Effector memory CD4-positive, alpha-beta T cell (primary cell): ENCODE measurements at regions not wholly inside any gene's neighbourhood (a gene's known extent, or its start where the extent isn't known, plus 50 kb on each side); places are given as distances from the start of the nearest gene placed in this dataset.
"Not testable (repeated sequence)": the region's sequence is repeated elsewhere in the genome, so short reads cannot be mapped to it uniquely, and the experiment has no call there.

Experiments
- DNase-seq, 3 donors: peaks; one replicate each; pipeline ENCODE4 v3.0.0-alpha.2; 2020
- H3K27ac ChIP-seq: 2 replicates; pipeline ENCODE4 v1.7.0; 2013; ENCODE audit warnings: mild to moderate bottlenecking, low read length, moderate library complexity; ENCODE audit not compliant: insufficient read depth, poor library complexity, severe bottlenecking
- H3K27me3 ChIP-seq: replicated peaks from 2 replicates; pipeline ENCODE4 v1.7.0; 2013; ENCODE audit warnings: mild to moderate bottlenecking, low read length; ENCODE audit not compliant: insufficient read depth, control insufficient read depth, poor library complexity, severe bottlenecking
- H3K36me3 ChIP-seq: 2 replicates; pipeline ENCODE4 v1.7.0; 2013; ENCODE audit warnings: mild to moderate bottlenecking, low read length, moderate library complexity; ENCODE audit not compliant: control insufficient read depth, insufficient read depth
- H3K4me1 ChIP-seq: 2 replicates; pipeline ENCODE4 v1.7.0; 2013; ENCODE audit warnings: low read length, mild to moderate bottlenecking; ENCODE audit not compliant: control insufficient read depth, insufficient read depth, poor library complexity, severe bottlenecking
- H3K4me3 ChIP-seq: 2 replicates; pipeline ENCODE4 v1.7.0; 2013; ENCODE audit warnings: low read length, low read depth, mild to moderate bottlenecking; ENCODE audit not compliant: insufficient read depth, poor library complexity, severe bottlenecking
- H3K9me3 ChIP-seq: 2 replicates; pipeline ENCODE4 v1.7.0; 2013; ENCODE audit warnings: mild to moderate bottlenecking, low read length, moderate library complexity; ENCODE audit not compliant: control insufficient read depth

GRCh38 chr5:71792041-71792440 lies 73.0 kb downstream of the CARTPT start:
- not testable (repeated sequence) for DNase-seq, H3K27me3 ChIP-seq, H3K4me1 ChIP-seq, H3K27ac ChIP-seq, H3K4me3 ChIP-seq, H3K9me3 ChIP-seq, H3K36me3 ChIP-seq

- Histone ChIP-seq H3K4me3 (no peak overlapping the region), H3K27ac (no peak overlapping the region), H3K4me1 (no peaks in the 10 kb centered on the region), H3K36me3 (no peaks in the 10 kb centered on the region), H3K9me3 (no peaks in the 10 kb centered on the region), H3K27me3 (no peaks in the 10 kb centered on the region)
- DNase-seq, result no peak
Observed at GRCh38 chr5:71794061-71794695, 75.1 kb downstream of the CARTPT start.

GRCh38 chr5:71802673-71803072 lies 83.6 kb downstream of the CARTPT start:
- Histone ChIP-seq H3K4me3 (no peak overlapping the region), H3K36me3 (no peaks in the 10 kb centered on the region), H3K9me3 (no peaks in the 10 kb centered on the region), H3K27ac (no peak overlapping the region), H3K27me3 (no peaks in the 10 kb centered on the region), H3K4me1 (no peaks in the 10 kb centered on the region)
- no peak for DNase-seq

- H3K9me3 ChIP-seq, result no peaks in the 10 kb centered on the region
- no peak for DNase-seq
- H3K27me3 ChIP-seq, result no peaks in the 10 kb centered on the region
- no peak overlapping the region for H3K27ac ChIP-seq
- H3K4me3 ChIP-seq, result no peak overlapping the region
- H3K4me1 ChIP-seq, result no peaks in the 10 kb centered on the region
- H3K36me3 ChIP-seq, result no peaks in the 10 kb centered on the region
Observed at GRCh38 chr5:71806711-71807110, 87.6 kb downstream of the CARTPT start.

- H3K9me3 ChIP-seq, result no peaks in the 10 kb centered on the region
- DNase-seq, result no peak
- no peaks in the 10 kb centered on the region for H3K36me3 ChIP-seq
- H3K4me3 ChIP-seq, result no peak overlapping the region
- no peaks in the 10 kb centered on the region for H3K4me1 ChIP-seq
- H3K27me3 ChIP-seq, result no peaks in the 10 kb centered on the region
- H3K27ac ChIP-seq, result no peak overlapping the region
Observed at GRCh38 chr5:71807909-71808308, 88.8 kb downstream of the CARTPT start.

GRCh38 chr5:71809446-71809845 lies 90.4 kb downstream of the CARTPT start:
- no peaks in the 10 kb centered on the region for H3K27me3 ChIP-seq
- H3K4me3 ChIP-seq, result no peak overlapping the region
- H3K36me3 ChIP-seq, result no peaks in the 10 kb centered on the region
- no peak for DNase-seq
- H3K4me1 ChIP-seq, result no peaks in the 10 kb centered on the region
- no peaks in the 10 kb centered on the region for H3K9me3 ChIP-seq
- H3K27ac ChIP-seq, result no peak overlapping the region

GRCh38 chr5:71810023-71810422 lies 90.9 kb downstream of the CARTPT start:
- Histone ChIP-seq H3K36me3 (no peaks in the 10 kb centered on the region), H3K27me3 (no peaks in the 10 kb centered on the region), H3K4me1 (no peaks in the 10 kb centered on the region), H3K9me3 (no peaks in the 10 kb centered on the region), H3K27ac (no peak overlapping the region), H3K4me3 (no peak overlapping the region)
- DNase-seq, result no peak

- H3K27ac ChIP-seq, result no peak overlapping the region
- no peaks in the 10 kb centered on the region for H3K27me3 ChIP-seq
- H3K4me1 ChIP-seq, result no peaks in the 10 kb centered on the region
Observed at GRCh38 chr5:71810471-71811195, 91.6 kb downstream of the CARTPT start.

GRCh38 chr5:71811779-71812178 lies 92.7 kb downstream of the CARTPT start:
- no peak overlapping the region for H3K4me3 ChIP-seq
- no peak overlapping the region for H3K27ac ChIP-seq
- no peaks in the 10 kb centered on the region for H3K27me3 ChIP-seq
- no peak for DNase-seq
- H3K9me3 ChIP-seq, result no peaks in the 10 kb centered on the region
- H3K4me1 ChIP-seq, result no peaks in the 10 kb centered on the region
- no peaks in the 10 kb centered on the region for H3K36me3 ChIP-seq

More at GRCh38 chr5:71810471-71811195, 91.6 kb downstream of the CARTPT start:
- Histone ChIP-seq H3K4me3 (no peak overlapping the region), H3K9me3 (no peaks in the 10 kb centered on the region), H3K36me3 (no peaks in the 10 kb centered on the region)
- DNase-seq, result no peak

- Histone ChIP-seq H3K4me3 (no peak overlapping the region), H3K9me3 (no peaks in the 10 kb centered on the region), H3K27ac (no peak overlapping the region), H3K27me3 (no peaks in the 10 kb centered on the region), H3K36me3 (no peaks in the 10 kb centered on the region), H3K4me1 (no peaks in the 10 kb centered on the region)
- no peak for DNase-seq
Observed at GRCh38 chr5:71816307-71816706, 97.2 kb downstream of the CARTPT start.
